Astrocyte (in vitro differentiated cells and primary cell): ENCODE measurements at regions not wholly inside any gene's neighbourhood (a gene's known extent, or its start where the extent isn't known, plus 50 kb on each side); places are given as distances from the start of the nearest gene placed in this dataset.
A peak's percentile ranks its signal among the peaks of the same experiment; 100 is the strongest.

ENCODE experiments used
- DNase-seq: peaks from one replicate; pipeline ENCODE4 v3.0.0-alpha.2; 2010; ENCODE audit warnings: low read depth
- FAIRE-seq: peaks from 2 replicates; lab custom pipeline; 2011; peaks lifted over from hg19 to GRCh38; lab: Jason Lieb, UNC
- H2AFZ ChIP-seq: 2 replicates; pipeline ENCODE4 v1.6.0; 2012; ENCODE audit warnings: low read depth, low read length, inconsistent platforms
- H3K27ac ChIP-seq: 2 replicates; pipeline ENCODE4 v1.5.1; 2011; ENCODE audit warnings: low read depth, low read length, inconsistent platforms
- H3K27me3 ChIP-seq: 2 replicates; pipeline ENCODE4 v1.6.0; 2011; ENCODE audit warnings: low read length, inconsistent platforms; ENCODE audit not compliant: insufficient read depth
- H3K36me3 ChIP-seq: 2 replicates; pipeline ENCODE4 v1.5.1; 2011; ENCODE audit warnings: low read length, inconsistent platforms; ENCODE audit not compliant: insufficient read depth
- H3K4me1 ChIP-seq: 2 replicates; pipeline ENCODE4 v1.5.1; 2011; ENCODE audit warnings: low read length, inconsistent platforms; ENCODE audit not compliant: insufficient read depth
- H3K4me2 ChIP-seq: 2 replicates; pipeline ENCODE4 v1.6.0; 2012; ENCODE audit warnings: low read length, inconsistent platforms
- H3K4me3 ChIP-seq: 2 replicates; pipeline ENCODE4 v1.5.1; 2011; ENCODE audit warnings: low read depth, mild to moderate bottlenecking, low read length, inconsistent platforms; ENCODE audit not compliant: insufficient read depth
- H3K79me2 ChIP-seq: 2 replicates; pipeline ENCODE4 v1.6.0; 2012; ENCODE audit warnings: mild to moderate bottlenecking, low read length, inconsistent platforms; ENCODE audit not compliant: insufficient read depth
- H3K9ac ChIP-seq: 2 replicates; pipeline ENCODE4 v1.6.0; 2012; ENCODE audit warnings: mild to moderate bottlenecking, low read length, inconsistent platforms
- H3K9me3 ChIP-seq: 2 replicates; pipeline ENCODE4 v1.5.1; 2012; ENCODE audit warnings: low read depth, mild to moderate bottlenecking, low read length, inconsistent platforms; ENCODE audit not compliant: insufficient read depth
- H4K20me1 ChIP-seq: 2 replicates; pipeline ENCODE4 v1.6.0; 2012; ENCODE audit warnings: low read length, inconsistent platforms; ENCODE audit not compliant: insufficient read depth
- H3K27ac Mint-ChIP-seq: one replicate; pipeline ENCODE4 v1.8.0; 2021; ENCODE audit warnings: mild to moderate bottlenecking, mixed read lengths; ENCODE audit not compliant: unreplicated experiment
- H3K27me3 Mint-ChIP-seq: one replicate; pipeline ENCODE4 v1.8.0; 2021; ENCODE audit warnings: low read depth, mixed read lengths; ENCODE audit not compliant: unreplicated experiment
- H3K36me3 Mint-ChIP-seq: one replicate; pipeline ENCODE4 v1.8.0; 2021; ENCODE audit warnings: low read depth, mixed read lengths; ENCODE audit not compliant: unreplicated experiment
- H3K4me1 Mint-ChIP-seq: one replicate; pipeline ENCODE4 v1.8.0; 2021; ENCODE audit warnings: low read depth, mixed read lengths; ENCODE audit not compliant: unreplicated experiment
- H3K4me3 Mint-ChIP-seq: one replicate; pipeline ENCODE4 v1.8.0; 2021; ENCODE audit warnings: mild to moderate bottlenecking, moderate library complexity, mixed read lengths; ENCODE audit not compliant: unreplicated experiment
- H3K9me3 Mint-ChIP-seq: one replicate; pipeline ENCODE4 v1.8.0; 2021; ENCODE audit warnings: mild to moderate bottlenecking, mixed read lengths; ENCODE audit not compliant: unreplicated experiment
- CTCF ChIP-seq: IDR thresholded peaks from 2 replicates; pipeline ENCODE4 v1.5.1; 2011; ENCODE audit warnings: low read depth, mild to moderate bottlenecking, inconsistent platforms, low read length, moderate library complexity; ENCODE audit not compliant: insufficient read depth
- EZH2 ChIP-seq: IDR thresholded peaks from 2 replicates; pipeline ENCODE4 v1.6.1; 2012; ENCODE audit warnings: mild to moderate bottlenecking, low read length, inconsistent platforms; ENCODE audit not compliant: insufficient read depth

GRCh38 chr2:238765590-238765989 lies 82.3 kb upstream of the TWIST2 start:
- Histone ChIP-seq H3K9me3 (no peaks in the 10 kb centered on the region), H2AFZ (no peak overlapping the region), H4K20me1 (no peaks in the 10 kb centered on the region), H3K4me2 (no peak overlapping the region), H3K36me3 (no peaks in the 10 kb centered on the region), H3K9ac (no peak overlapping the region), H3K27ac (no peak overlapping the region), H3K4me1 (no peaks in the 10 kb centered on the region), H3K27me3 (peaks cover 7% of the 10 kb centered on the region), H3K4me3 (no peak overlapping the region), H3K79me2 (no peaks in the 10 kb centered on the region)
- Mint-ChIP-seq H3K9me3 (peaks cover 16% of the 10 kb centered on the region), H3K27ac (no peak overlapping the region), H3K36me3 (peaks cover 3% of the 10 kb centered on the region), H3K27me3 (peaks cover 34% of the 10 kb centered on the region), H3K4me1 (no peaks in the 10 kb centered on the region), H3K4me3 (no peak overlapping the region)
- FAIRE-seq (no peak), DNase-seq (no peak)
- TF ChIP-seq CTCF, result no peak
- no peak for TF ChIP-seq EZH2

- Mint-ChIP-seq H3K4me1 (no peaks in the 10 kb centered on the region), H3K27me3 (peaks cover 28% of the 10 kb centered on the region), H3K4me3 (no peak overlapping the region), H3K27ac (no peak overlapping the region), H3K9me3 (peaks cover 24% of the 10 kb centered on the region), H3K36me3 (peaks cover 2% of the 10 kb centered on the region)
- peak; percentile 22 for DNase-seq
- Histone ChIP-seq H3K4me1 (no peaks in the 10 kb centered on the region), H3K27ac (no peak overlapping the region), H3K79me2 (no peaks in the 10 kb centered on the region), H3K4me2 (no peak overlapping the region), H2AFZ (no peak overlapping the region), H4K20me1 (no peaks in the 10 kb centered on the region), H3K27me3 (peaks cover 7% of the 10 kb centered on the region), H3K9ac (no peak overlapping the region), H3K4me3 (no peak overlapping the region), H3K9me3 (no peaks in the 10 kb centered on the region), H3K36me3 (no peaks in the 10 kb centered on the region)
- FAIRE-seq, result no peak
- TF ChIP-seq CTCF (peak; percentile 32), EZH2 (no peak)
Measured at GRCh38 chr2:238771218-238771617, 76.7 kb upstream of the TWIST2 start.

GRCh38 chr2:238771639-238772038 lies 76.2 kb upstream of the TWIST2 start:
- Mint-ChIP-seq H3K27me3 (peaks cover 28% of the 10 kb centered on the region), H3K27ac (no peak overlapping the region), H3K4me3 (no peak overlapping the region), H3K4me1 (no peaks in the 10 kb centered on the region), H3K9me3 (peaks cover 21% of the 10 kb centered on the region), H3K36me3 (peaks cover 2% of the 10 kb centered on the region)
- no peak overlapping the region for H3K9ac ChIP-seq
- H2AFZ ChIP-seq, result no peak overlapping the region
- H3K36me3 ChIP-seq, result no peaks in the 10 kb centered on the region
- H3K4me2 ChIP-seq, result no peak overlapping the region
- TF ChIP-seq CTCF (no peak), EZH2 (no peak)
- no peaks in the 10 kb centered on the region for H3K9me3 ChIP-seq
- H3K4me3 ChIP-seq, result no peak overlapping the region
- no peak overlapping the region for H3K27ac ChIP-seq
- no peaks in the 10 kb centered on the region for H3K79me2 ChIP-seq
- DNase-seq, result no peak
- FAIRE-seq, result no peak
- peaks cover 7% of the 10 kb centered on the region for H3K27me3 ChIP-seq
- H4K20me1 ChIP-seq, result no peaks in the 10 kb centered on the region
- no peaks in the 10 kb centered on the region for H3K4me1 ChIP-seq
